Activated T-helper 17 cell treated with anti-CD3 and anti-CD28 coated beads, Interleukin-2, amount 50 U/mL, for 72 hours (primary cell): ENCODE measurements at regions not wholly inside any gene's neighbourhood (a gene's known extent, or its start where the extent isn't known, plus 50 kb on each side); places are given as distances from the start of the nearest gene placed in this dataset.
"Not testable (repeated sequence)": the region's sequence is repeated elsewhere in the genome, so short reads cannot be mapped to it uniquely, and the experiment has no call there.

Experiments used
- ATAC-seq: fragments of 150-1000 bp; cut with Tn5 transposase; replicated peaks from 2 replicates; pipeline ENCODE4 v1.10.0; 2021; ENCODE audit warnings: mild to moderate bottlenecking, moderate library complexity
- H3K27ac Mint-ChIP-seq: one replicate; pipeline ENCODE4 v1.8.0; 2022; ENCODE audit warnings: mixed read lengths
- H3K27me3 Mint-ChIP-seq: one replicate; pipeline ENCODE4 v1.8.0; 2022; ENCODE audit warnings: mixed read lengths
- H3K36me3 Mint-ChIP-seq: one replicate; pipeline ENCODE4 v1.8.0; 2022; ENCODE audit warnings: low read depth, mild to moderate bottlenecking, mixed read lengths
- H3K4me1 Mint-ChIP-seq: one replicate; pipeline ENCODE4 v1.8.0; 2022; ENCODE audit warnings: mixed read lengths
- H3K4me3 Mint-ChIP-seq: one replicate; pipeline ENCODE4 v1.8.0; 2022; ENCODE audit warnings: mild to moderate bottlenecking, mixed read lengths
- H3K9me3 Mint-ChIP-seq: one replicate; pipeline ENCODE4 v1.8.0; 2022; ENCODE audit warnings: mixed read lengths

GRCh38 chr5:21484498-21484889 is 1368.7 kb downstream of the CDH12 start:
- not testable (repeated sequence) for H3K36me3 Mint-ChIP-seq, H3K4me1 Mint-ChIP-seq, ATAC-seq, H3K4me3 Mint-ChIP-seq, H3K27me3 Mint-ChIP-seq, H3K27ac Mint-ChIP-seq, H3K9me3 Mint-ChIP-seq

GRCh38 chr5:21483790-21484497 is 1369.2 kb downstream of the CDH12 start:
- H3K27ac Mint-ChIP-seq, H3K9me3 Mint-ChIP-seq, H3K4me3 Mint-ChIP-seq, ATAC-seq, H3K36me3 Mint-ChIP-seq, H3K27me3 Mint-ChIP-seq, H3K4me1 Mint-ChIP-seq: not testable (repeated sequence)

- H3K36me3 Mint-ChIP-seq: peaks cover 16% of the 10 kb centered on the region
- H3K9me3 Mint-ChIP-seq, H3K27me3 Mint-ChIP-seq, H3K4me1 Mint-ChIP-seq, H3K4me3 Mint-ChIP-seq, H3K27ac Mint-ChIP-seq, ATAC-seq: not testable (repeated sequence)
Observed at GRCh38 chr5:21482983-21483650, 1370.0 kb downstream of the CDH12 start.

- not testable (repeated sequence) for ATAC-seq, H3K9me3 Mint-ChIP-seq, H3K4me1 Mint-ChIP-seq, H3K4me3 Mint-ChIP-seq, H3K27ac Mint-ChIP-seq, H3K27me3 Mint-ChIP-seq
- H3K36me3 Mint-ChIP-seq: peaks cover 16% of the 10 kb centered on the region
Observed at GRCh38 chr5:21482522-21482921, 1370.6 kb downstream of the CDH12 start.

- H3K9me3 Mint-ChIP-seq, H3K27me3 Mint-ChIP-seq, H3K4me3 Mint-ChIP-seq, H3K4me1 Mint-ChIP-seq, H3K27ac Mint-ChIP-seq, ATAC-seq: not testable (repeated sequence)
- peaks cover 16% of the 10 kb centered on the region for H3K36me3 Mint-ChIP-seq
Observed at GRCh38 chr5:21481320-21482270, 1371.5 kb downstream of the CDH12 start.

- not testable (repeated sequence) for H3K9me3 Mint-ChIP-seq, H3K27ac Mint-ChIP-seq, H3K4me3 Mint-ChIP-seq, ATAC-seq, H3K4me1 Mint-ChIP-seq, H3K27me3 Mint-ChIP-seq
- H3K36me3 Mint-ChIP-seq: peaks cover 16% of the 10 kb centered on the region
Observed at GRCh38 chr5:21480054-21480453, 1373.1 kb downstream of the CDH12 start.

GRCh38 chr5:21473981-21474380 is 1379.2 kb downstream of the CDH12 start:
- H3K4me3 Mint-ChIP-seq, H3K4me1 Mint-ChIP-seq, H3K9me3 Mint-ChIP-seq, H3K27ac Mint-ChIP-seq, H3K27me3 Mint-ChIP-seq, ATAC-seq: not testable (repeated sequence)
- H3K36me3 Mint-ChIP-seq: peaks cover 39% of the 10 kb centered on the region

GRCh38 chr5:21473436-21473835 is 1379.7 kb downstream of the CDH12 start:
- ATAC-seq: not testable (repeated sequence)

GRCh38 chr5:21471691-21472090 is 1381.5 kb downstream of the CDH12 start:
- not testable (repeated sequence) for ATAC-seq, H3K27ac Mint-ChIP-seq
- peaks cover 42% of the 10 kb centered on the region for H3K36me3 Mint-ChIP-seq

More at GRCh38 chr5:21473436-21473835, 1379.7 kb downstream of the CDH12 start:
- H3K27me3 Mint-ChIP-seq, H3K4me3 Mint-ChIP-seq, H3K9me3 Mint-ChIP-seq, H3K27ac Mint-ChIP-seq, H3K4me1 Mint-ChIP-seq: not testable (repeated sequence)
- peaks cover 34% of the 10 kb centered on the region for H3K36me3 Mint-ChIP-seq

GRCh38 chr5:21469523-21470101 is 1383.5 kb downstream of the CDH12 start:
- H3K27me3 Mint-ChIP-seq, ATAC-seq, H3K4me3 Mint-ChIP-seq, H3K4me1 Mint-ChIP-seq, H3K9me3 Mint-ChIP-seq, H3K27ac Mint-ChIP-seq: not testable (repeated sequence)
- peaks cover 54% of the 10 kb centered on the region for H3K36me3 Mint-ChIP-seq

More at GRCh38 chr5:21471691-21472090, 1381.5 kb downstream of the CDH12 start:
- not testable (repeated sequence) for H3K9me3 Mint-ChIP-seq, H3K4me1 Mint-ChIP-seq, H3K4me3 Mint-ChIP-seq, H3K27me3 Mint-ChIP-seq

- not testable (repeated sequence) for ATAC-seq, H3K4me1 Mint-ChIP-seq, H3K4me3 Mint-ChIP-seq, H3K9me3 Mint-ChIP-seq, H3K27me3 Mint-ChIP-seq, H3K27ac Mint-ChIP-seq
- peaks cover 56% of the 10 kb centered on the region for H3K36me3 Mint-ChIP-seq
Observed at GRCh38 chr5:21467544-21467943, 1385.6 kb downstream of the CDH12 start.

- H3K4me1 Mint-ChIP-seq, H3K27me3 Mint-ChIP-seq, H3K9me3 Mint-ChIP-seq: not testable (repeated sequence)
- Mint-ChIP-seq H3K4me3 (peak overlapping the region; percentile 88), H3K27ac (peak overlapping the region; percentile 82), H3K36me3 (peaks cover 30% of the 10 kb centered on the region)
- peak; percentile 43 for ATAC-seq
Observed at GRCh38 chr5:21459744-21460073, 1393.4 kb downstream of the CDH12 start.

GRCh38 chr5:21452449-21452848 is 1400.7 kb downstream of the CDH12 start:
- no peaks in the 10 kb centered on the region for H3K4me1 Mint-ChIP-seq
- H3K36me3 Mint-ChIP-seq: no peaks in the 10 kb centered on the region
- no peak for ATAC-seq
- no peak overlapping the region for H3K4me3 Mint-ChIP-seq
- peaks cover 8% of the 10 kb centered on the region for H3K27me3 Mint-ChIP-seq
- no peaks in the 10 kb centered on the region for H3K9me3 Mint-ChIP-seq
- no peak overlapping the region for H3K27ac Mint-ChIP-seq

GRCh38 chr5:21432646-21433045 is 1420.5 kb downstream of the CDH12 start:
- Mint-ChIP-seq H3K4me3 (no peak overlapping the region), H3K4me1 (no peaks in the 10 kb centered on the region), H3K36me3 (no peaks in the 10 kb centered on the region), H3K27ac (no peak overlapping the region), H3K27me3 (no peaks in the 10 kb centered on the region), H3K9me3 (no peaks in the 10 kb centered on the region)
- no peak for ATAC-seq
